ENCODE measurements at regions not wholly inside any gene's neighbourhood (a gene's known extent, or its start where the extent isn't known, plus 50 kb on each side); places are given as distances from the start of the nearest gene placed in this dataset.

GRCh38 chr11:29317694-29318093 is 699.1 kb downstream of the KCNA4 start:
- no peak overlapping the region for H3K27ac Mint-ChIP-seq (ENCODE audit: unreplicated experiment)
- DNase-seq (ENCODE audit: low spot score), result no peak
- no peaks in the 10 kb centered on the region for H3K27me3 Mint-ChIP-seq (ENCODE audit: unreplicated experiment)
- H3K36me3 Mint-ChIP-seq (ENCODE audit: low read depth, unreplicated experiment), result no peaks in the 10 kb centered on the region
- no peaks in the 10 kb centered on the region for H3K4me1 Mint-ChIP-seq (ENCODE audit: unreplicated experiment)
- no peaks in the 10 kb centered on the region for H3K9me3 Mint-ChIP-seq (ENCODE audit: unreplicated experiment)
- TF ChIP-seq CTCF (IDR thresholded peaks at IDR 0.05; ENCODE audit: unreplicated experiment), result no peak
- no peak overlapping the region for H3K4me3 Mint-ChIP-seq (ENCODE audit: unreplicated experiment)

GRCh38 chr11:29315275-29315674 is 701.6 kb downstream of the KCNA4 start:
- Mint-ChIP-seq H3K9me3 (ENCODE audit: unreplicated experiment) (no peaks in the 10 kb centered on the region), H3K36me3 (ENCODE audit: low read depth, unreplicated experiment) (no peaks in the 10 kb centered on the region), H3K27me3 (ENCODE audit: unreplicated experiment) (no peaks in the 10 kb centered on the region), H3K27ac (ENCODE audit: unreplicated experiment) (no peak overlapping the region), H3K4me1 (ENCODE audit: unreplicated experiment) (peaks cover 3% of the 10 kb centered on the region), H3K4me3 (ENCODE audit: unreplicated experiment) (no peak overlapping the region)
- no peak for DNase-seq (ENCODE audit: low spot score)
- no peak for TF ChIP-seq CTCF (IDR thresholded peaks at IDR 0.05; ENCODE audit: unreplicated experiment)

- Mint-ChIP-seq H3K27me3 (ENCODE audit: unreplicated experiment) (no peaks in the 10 kb centered on the region), H3K27ac (ENCODE audit: unreplicated experiment) (no peak overlapping the region), H3K4me3 (ENCODE audit: unreplicated experiment) (no peak overlapping the region), H3K4me1 (ENCODE audit: unreplicated experiment) (peaks cover 3% of the 10 kb centered on the region), H3K36me3 (ENCODE audit: low read depth, unreplicated experiment) (no peaks in the 10 kb centered on the region), H3K9me3 (ENCODE audit: unreplicated experiment) (no peaks in the 10 kb centered on the region)
- TF ChIP-seq CTCF (IDR thresholded peaks at IDR 0.05; ENCODE audit: unreplicated experiment), result no peak
- DNase-seq (ENCODE audit: low spot score), result no peak
These were observed 702.6 kb downstream of the KCNA4 start for GRCh38 chr11:29314211-29314610.

GRCh38 chr11:29312812-29313211 is 704.0 kb downstream of the KCNA4 start:
- no peaks in the 10 kb centered on the region for H3K36me3 Mint-ChIP-seq (ENCODE audit: low read depth, unreplicated experiment)
- DNase-seq (ENCODE audit: low spot score), result no peak
- no peaks in the 10 kb centered on the region for H3K27me3 Mint-ChIP-seq (ENCODE audit: unreplicated experiment)
- no peak overlapping the region for H3K27ac Mint-ChIP-seq (ENCODE audit: unreplicated experiment)
- H3K4me1 Mint-ChIP-seq (ENCODE audit: unreplicated experiment), result peaks cover 3% of the 10 kb centered on the region
- H3K9me3 Mint-ChIP-seq (ENCODE audit: unreplicated experiment), result no peaks in the 10 kb centered on the region
- no peak for TF ChIP-seq CTCF (IDR thresholded peaks at IDR 0.05; ENCODE audit: unreplicated experiment)
- H3K4me3 Mint-ChIP-seq (ENCODE audit: unreplicated experiment), result no peak overlapping the region

- H3K9me3 Mint-ChIP-seq (ENCODE audit: unreplicated experiment), result no peaks in the 10 kb centered on the region
- H3K27ac Mint-ChIP-seq (ENCODE audit: unreplicated experiment), result no peak overlapping the region
These were observed 706.0 kb downstream of the KCNA4 start for GRCh38 chr11:29310725-29311342.

More at GRCh38 chr11:29310725-29311342, 706.0 kb downstream of the KCNA4 start:
- no peak for TF ChIP-seq CTCF (IDR thresholded peaks at IDR 0.05; ENCODE audit: unreplicated experiment)
- no peak overlapping the region for H3K4me3 Mint-ChIP-seq (ENCODE audit: unreplicated experiment)
- H3K4me1 Mint-ChIP-seq (ENCODE audit: unreplicated experiment), result peaks cover 3% of the 10 kb centered on the region
- H3K36me3 Mint-ChIP-seq (ENCODE audit: low read depth, unreplicated experiment), result no peaks in the 10 kb centered on the region
- no peak for DNase-seq (ENCODE audit: low spot score)
- H3K27me3 Mint-ChIP-seq (ENCODE audit: unreplicated experiment), result no peaks in the 10 kb centered on the region

Measured in endothelial cell (in vitro differentiated cells).